ENCODE measurements at regions not wholly inside any gene's neighbourhood (a gene's known extent, or its start where the extent isn't known, plus 50 kb on each side); places are given as distances from the start of the nearest gene placed in this dataset.

GRCh38 chr12:28885928-28886327, 263.1 kb upstream of the FAR2 start:
- DNase-seq = no peak

GRCh38 chr12:28887461-28887990, 261.6 kb upstream of the FAR2 start:
- DNase-seq = no peak

- DNase-seq = no peak
Observed at GRCh38 chr12:28890664-28891063, 258.4 kb upstream of the FAR2 start.

- no peak for DNase-seq
Observed at GRCh38 chr12:28891126-28891525, 258.0 kb upstream of the FAR2 start.

- DNase-seq = no peak
Observed at GRCh38 chr12:28893365-28893764, 255.7 kb upstream of the FAR2 start.

DNA sequence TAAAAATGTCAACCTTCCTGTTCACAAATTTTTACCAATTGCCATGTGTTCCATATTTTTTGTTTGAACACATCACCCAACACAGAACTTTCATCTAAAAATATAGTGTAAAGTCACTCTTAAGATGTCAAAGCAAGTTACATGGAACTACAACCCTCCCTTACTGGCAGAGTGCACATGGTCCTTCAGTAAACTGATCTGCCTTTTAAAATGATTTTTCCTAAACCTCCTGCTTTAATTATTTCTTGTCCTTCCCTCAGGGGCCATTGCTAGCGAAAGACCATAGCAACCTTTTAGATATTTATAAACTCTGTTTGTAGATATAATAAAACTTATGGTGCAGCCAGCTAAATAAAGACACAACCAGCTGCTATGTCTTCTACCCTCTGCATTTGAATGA, 255.2 kb upstream of the FAR2 start:
- DNase-seq = no peak

- no peak for DNase-seq
Observed at GRCh38 chr12:28896421-28896820, 252.7 kb upstream of the FAR2 start.

- DNase-seq = no peak
Observed at GRCh38 chr12:28898038-28898437, 251.0 kb upstream of the FAR2 start.

DNA sequence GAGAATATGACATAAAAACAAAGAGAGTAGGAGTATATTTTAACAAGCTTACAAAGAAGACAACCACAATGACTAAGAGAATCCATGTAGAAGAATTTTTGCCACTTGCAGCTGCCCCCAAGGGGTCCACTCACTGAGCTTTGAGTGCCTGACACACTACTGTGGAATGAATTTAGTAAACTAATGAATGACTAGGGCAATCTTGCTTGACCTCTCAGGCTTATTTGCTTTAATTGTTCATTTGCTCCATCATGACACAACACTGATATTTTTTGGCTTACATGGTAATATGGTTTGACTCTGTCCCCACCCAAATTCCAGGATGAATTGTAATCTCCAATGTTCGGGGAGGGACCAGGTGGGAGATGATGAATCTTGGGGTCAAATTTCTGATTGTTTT, 249.1 kb upstream of the FAR2 start:
- DNase-seq = no peak

- DNase-seq = no peak
Observed at GRCh38 chr12:28905220-28905955, 243.7 kb upstream of the FAR2 start.

DNA sequence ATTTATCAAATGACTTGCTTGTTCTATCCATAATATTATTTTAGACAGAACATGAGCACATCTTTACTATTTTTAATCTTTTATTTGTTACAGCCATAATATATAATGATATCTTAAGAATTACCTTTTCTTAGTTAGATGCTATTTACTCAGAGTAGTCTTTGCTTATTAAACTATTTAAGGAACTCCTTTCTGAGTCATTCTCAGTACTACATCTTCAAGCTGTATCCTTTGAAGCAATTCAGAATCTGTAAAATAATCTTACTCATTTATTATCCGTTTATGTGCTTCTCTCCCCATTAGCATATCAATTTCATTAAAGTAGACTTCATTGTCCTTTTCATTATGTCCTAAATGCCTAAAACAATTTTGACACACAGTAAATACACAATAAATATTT, 240.4 kb upstream of the FAR2 start:
- no peak for DNase-seq

DNA sequence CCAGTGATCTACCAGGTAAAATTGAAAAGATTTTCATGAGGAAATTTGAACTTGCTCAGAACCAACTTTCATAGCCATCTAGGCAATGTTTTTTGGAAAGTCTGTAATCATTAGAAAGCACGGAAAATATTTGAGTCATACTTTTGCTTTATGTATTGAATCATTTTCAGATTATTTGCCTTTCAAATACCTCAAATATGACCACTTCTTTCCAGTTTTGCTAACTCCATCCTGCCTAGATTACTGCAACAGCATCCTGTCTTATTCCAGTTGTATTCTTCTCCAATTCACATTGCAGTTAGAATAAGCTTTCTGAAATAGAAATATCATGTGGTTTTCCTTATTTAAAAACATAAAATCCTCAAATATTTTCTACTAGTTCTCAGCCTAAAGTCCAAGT, 239.8 kb upstream of the FAR2 start:
- DNase-seq = no peak

DNA sequence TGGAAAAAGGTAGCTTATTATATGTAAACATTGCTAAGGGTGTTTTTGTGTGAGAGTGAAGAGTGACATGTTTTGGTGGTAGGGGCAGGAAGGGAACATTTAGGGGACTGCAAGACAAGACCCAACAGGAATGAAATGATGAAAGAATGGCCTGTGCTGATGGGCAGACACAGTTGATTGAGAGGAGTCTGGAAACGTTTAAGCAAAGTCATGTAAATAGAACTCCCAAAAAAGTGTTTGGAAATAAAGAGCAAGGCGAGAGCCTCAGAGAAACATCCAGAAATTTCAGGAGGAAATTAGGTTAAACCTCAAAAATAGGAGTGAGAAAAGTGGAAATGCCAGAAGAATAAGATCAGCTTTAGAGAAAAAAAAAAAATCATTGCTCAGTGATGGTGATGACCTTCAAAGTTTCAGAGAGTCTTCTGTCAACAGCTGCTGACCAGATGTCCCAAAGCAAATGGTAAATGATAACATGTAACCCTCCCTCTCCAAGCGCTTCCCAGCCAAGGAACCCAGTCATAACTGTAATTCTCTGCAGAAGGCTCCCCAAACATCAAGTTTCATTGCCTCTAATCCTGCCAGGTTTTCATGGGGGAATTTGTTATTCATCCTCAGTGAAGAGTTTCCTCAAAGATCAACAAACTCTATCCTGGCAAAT, 223.2 kb upstream of the FAR2 start:
- DNase-seq = no peak

- no peak for DNase-seq
Observed at GRCh38 chr12:28930704-28931103, 218.4 kb upstream of the FAR2 start.

DNA sequence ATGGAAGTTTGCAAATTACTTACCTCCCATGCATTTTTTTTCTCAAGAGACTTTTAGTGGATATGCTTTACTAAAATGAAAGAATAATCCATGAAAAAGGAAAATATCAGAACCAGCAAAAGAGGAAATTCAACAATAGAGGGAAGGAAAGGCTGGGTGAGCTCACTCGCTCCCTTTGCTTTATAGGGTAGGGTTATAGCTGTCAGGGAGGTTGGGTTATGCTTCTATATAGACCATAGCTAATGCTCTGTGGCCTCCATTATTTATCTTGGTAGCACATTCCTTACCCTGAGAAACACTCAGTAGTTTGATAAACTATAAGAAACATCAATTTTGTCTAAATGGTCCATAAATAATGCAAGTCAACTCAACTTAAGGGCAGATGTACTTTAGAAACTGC, 215.9 kb upstream of the FAR2 start:
- no peak for DNase-seq

DNA sequence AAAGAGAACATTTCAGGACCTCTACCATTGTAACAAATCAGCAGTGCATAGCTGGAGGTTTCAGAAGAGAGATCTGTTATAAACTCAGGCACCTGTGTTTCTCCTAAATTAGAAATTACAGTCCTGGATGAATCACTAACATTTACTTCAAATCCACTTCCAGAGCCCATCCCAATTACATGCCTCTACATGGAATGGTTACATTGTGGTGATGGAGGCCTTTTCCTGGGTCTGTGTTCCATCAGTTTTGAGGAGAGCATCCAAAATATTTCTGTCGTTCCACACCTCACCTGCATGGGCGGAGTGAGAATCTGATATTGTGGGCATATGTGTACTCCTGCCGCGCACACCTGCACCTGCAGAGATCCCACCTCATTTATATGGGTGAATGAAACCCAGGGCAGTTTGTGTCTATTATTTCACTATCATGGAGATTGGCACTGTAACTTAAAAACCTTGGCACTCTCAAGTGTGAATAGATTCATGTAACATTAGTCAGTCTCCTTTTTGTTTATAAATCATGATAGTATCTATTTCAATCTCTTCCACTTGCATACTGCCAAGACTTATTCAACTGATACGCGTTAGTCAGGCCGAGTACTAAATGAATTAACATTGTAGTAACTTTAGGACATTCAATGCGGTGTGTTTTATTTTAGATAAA, 215.1 kb upstream of the FAR2 start:
- DNase-seq = no peak

GRCh38 chr12:28936221-28936620, 212.9 kb upstream of the FAR2 start:
- DNase-seq = no peak

DNA sequence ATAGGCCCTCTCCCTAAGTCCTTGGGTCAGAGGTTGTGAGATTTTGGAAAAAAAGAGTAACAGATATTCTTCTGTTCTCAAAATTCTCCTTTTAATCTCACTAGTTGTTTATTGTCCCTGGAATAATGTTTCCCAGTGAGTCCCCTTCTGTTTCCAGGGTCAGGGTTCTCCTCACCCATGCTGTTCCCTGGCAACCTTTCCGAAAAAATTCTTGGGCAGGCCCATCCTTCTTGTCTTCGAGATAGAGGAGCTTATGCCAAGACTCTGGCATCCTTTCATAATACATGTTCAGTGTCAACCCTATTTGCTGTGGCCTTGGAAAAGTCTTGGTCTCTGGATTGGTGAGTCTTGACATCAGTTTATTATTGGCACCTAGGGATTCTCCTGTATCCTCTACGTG, 212.4 kb upstream of the FAR2 start:
- DNase-seq = no peak

DNA sequence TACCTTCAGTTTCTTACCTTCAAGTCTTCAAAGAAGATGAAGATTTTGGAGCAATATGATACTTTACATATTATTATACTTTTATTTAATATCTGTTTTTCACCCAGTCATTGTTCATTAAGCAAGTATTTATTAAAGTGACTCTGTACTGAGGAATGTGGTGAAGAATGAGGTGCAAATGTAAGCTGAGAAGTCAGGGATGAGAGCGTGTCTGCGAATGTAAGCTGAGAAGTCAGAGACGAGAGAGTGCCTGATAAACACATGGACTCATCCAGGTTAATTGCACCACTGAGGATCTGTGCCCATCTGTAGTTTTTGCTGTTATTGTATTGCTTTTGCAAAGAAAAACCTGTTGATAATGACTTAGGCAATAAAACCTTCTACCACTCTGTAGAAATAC, 211.9 kb upstream of the FAR2 start:
- DNase-seq = no peak

DNA sequence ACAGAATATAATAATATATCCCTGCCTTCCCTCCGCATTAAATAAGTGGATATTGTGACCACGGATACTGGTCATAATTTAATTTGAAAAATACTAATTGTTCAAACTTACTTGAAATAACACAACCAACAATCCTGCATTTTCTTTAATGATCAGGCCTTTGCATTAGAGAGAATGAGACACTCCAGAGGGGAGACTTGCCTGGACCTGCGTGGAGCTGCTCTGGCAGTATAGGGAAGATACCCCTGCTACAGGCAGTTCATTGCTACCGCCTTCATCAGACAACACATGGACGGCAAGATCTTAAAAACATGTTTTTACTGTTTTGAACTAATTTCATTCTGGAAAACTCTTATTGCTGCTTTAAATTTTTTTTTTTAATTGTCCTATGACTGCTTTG, 211.0 kb upstream of the FAR2 start:
- no peak for DNase-seq

- no peak for DNase-seq
Observed at GRCh38 chr12:28938581-28939235, 210.4 kb upstream of the FAR2 start.

- DNase-seq = no peak
Observed at GRCh38 chr12:28939427-28939826, 209.7 kb upstream of the FAR2 start.

DNA sequence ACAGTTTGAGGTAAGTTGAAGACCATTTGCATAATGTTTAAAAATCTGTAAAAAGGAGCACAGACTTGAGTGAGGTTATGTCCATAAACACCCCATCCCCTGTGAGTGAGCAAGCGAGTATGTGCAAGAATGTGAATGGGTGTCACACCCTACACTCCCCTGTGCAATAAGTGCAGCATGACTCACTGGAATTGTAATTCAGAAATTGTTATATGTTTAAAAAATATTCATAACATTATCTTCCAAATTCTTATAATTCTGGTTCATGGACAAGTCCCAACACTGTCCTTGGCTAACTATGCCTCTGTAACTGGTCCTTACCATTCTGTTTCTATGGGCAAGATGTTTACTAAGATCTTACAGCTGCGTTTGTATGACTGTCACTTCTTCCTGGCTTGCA, 207.8 kb upstream of the FAR2 start:
- no peak for DNase-seq

- no peak for DNase-seq
Observed at GRCh38 chr12:28946361-28946760, 202.7 kb upstream of the FAR2 start.

All from CD4-positive, alpha-beta T cell treated with Interleukin-1 beta for 1 hour (primary cell).